ENCODE measurements at regions not wholly inside any gene's neighbourhood (a gene's known extent, or its start where the extent isn't known, plus 50 kb on each side); places are given as distances from the start of the nearest gene placed in this dataset.

DNA sequence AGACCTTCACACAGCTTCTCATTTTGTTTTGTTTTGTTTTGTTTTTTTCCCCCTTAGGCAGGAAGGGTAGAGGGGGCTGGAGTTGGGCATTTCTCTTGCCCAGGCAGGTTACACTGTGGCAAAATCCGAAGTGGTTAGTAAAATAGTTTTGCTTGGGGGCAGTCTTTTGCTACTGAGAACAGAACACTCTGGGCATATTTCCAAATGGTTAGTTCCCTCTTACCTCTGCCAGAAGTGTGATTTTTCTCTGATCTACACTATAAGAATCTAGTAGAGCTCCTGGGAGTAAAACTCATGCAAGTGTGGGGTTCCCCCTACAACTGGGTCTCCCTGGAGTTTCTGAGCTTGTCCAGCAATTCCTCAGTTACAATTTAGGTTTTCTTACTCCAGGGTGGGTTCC lies 61.7 kb downstream of the NPS start:
- DNase-seq (ENCODE audit: low spot score) = no peak
- in situ Hi-C loops (cut with MboI; ENCODE audit: low pct_unique_long_range_greater_than_20kb, low sequenced_read_pairs, unreplicated experiment) = no loop called here
- TF ChIP-seq, protein P1, sequence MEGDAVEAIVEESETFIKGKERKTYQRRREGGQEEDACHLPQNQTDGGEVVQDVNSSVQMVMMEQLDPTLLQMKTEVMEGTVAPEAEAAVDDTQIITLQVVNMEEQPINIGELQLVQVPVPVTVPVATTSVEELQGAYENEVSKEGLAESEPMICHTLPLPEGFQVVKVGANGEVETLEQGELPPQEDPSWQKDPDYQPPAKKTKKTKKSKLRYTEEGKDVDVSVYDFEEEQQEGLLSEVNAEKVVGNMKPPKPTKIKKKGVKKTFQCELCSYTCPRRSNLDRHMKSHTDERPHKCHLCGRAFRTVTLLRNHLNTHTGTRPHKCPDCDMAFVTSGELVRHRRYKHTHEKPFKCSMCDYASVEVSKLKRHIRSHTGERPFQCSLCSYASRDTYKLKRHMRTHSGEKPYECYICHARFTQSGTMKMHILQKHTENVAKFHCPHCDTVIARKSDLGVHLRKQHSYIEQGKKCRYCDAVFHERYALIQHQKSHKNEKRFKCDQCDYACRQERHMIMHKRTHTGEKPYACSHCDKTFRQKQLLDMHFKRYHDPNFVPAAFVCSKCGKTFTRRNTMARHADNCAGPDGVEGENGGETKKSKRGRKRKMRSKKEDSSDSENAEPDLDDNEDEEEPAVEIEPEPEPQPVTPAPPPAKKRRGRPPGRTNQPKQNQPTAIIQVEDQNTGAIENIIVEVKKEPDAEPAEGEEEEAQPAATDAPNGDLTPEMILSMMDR (IDR thresholded peaks at IDR 0.05; ENCODE audit: extremely low read depth, insufficient read depth, missing control alignments) = no peak

DNA sequence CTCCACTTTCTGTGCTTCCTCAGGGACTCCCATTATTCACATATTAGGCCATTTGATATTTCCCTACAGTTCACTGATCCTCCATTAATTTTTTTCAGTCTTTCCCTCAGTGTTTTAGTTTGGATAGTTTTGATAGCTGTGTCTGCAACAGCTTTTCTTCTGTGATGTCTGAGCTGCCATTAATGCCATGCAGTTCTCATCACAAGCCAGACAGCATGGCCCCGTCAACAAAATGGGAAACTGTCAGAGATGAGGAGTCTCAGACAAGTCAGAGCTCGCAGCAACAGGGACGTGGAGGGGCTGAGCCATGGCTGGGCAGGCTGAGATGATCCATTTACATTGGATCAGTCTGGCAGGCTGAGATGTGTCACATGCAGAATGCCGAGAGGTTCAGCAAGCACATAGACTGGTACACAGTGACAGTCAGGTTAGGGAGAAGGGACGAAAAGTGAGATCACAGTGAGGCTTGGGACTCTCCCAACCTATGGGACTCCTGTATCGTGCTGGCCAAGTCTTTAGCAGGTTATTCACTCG lies 65.4 kb downstream of the NPS start:
- no peak for DNase-seq (ENCODE audit: low spot score)
- TF ChIP-seq, protein P1 (IDR thresholded peaks at IDR 0.05; ENCODE audit: extremely low read depth, insufficient read depth, missing control alignments) = no peak
- in situ Hi-C loops (cut with MboI; ENCODE audit: low pct_unique_long_range_greater_than_20kb, low sequenced_read_pairs, unreplicated experiment) = no loop called here

DNA sequence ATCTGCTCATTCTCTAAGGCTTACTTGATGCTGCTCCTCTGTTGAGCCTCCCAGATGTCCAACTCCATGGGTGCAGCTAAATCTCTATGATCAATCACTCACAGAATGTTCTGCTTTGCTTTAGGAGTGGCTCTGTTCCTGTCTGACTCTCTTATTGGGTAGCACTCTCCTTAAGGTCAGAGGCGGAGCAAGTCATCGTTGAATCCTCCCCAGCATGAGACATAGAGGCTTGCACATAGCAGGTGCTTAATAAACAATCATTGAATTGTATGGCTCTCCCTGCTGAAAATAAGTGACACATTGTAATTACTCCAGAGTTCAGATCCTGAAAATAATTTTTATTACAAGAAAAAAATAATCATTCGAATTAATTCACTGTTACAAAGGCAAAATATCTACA lies 69.7 kb downstream of the NPS start:
- in situ Hi-C loops (cut with MboI; ENCODE audit: low pct_unique_long_range_greater_than_20kb, low sequenced_read_pairs, unreplicated experiment) = no loop called here
- TF ChIP-seq, protein P1 (IDR thresholded peaks at IDR 0.05; ENCODE audit: extremely low read depth, insufficient read depth, missing control alignments) = no peak
- DNase-seq (ENCODE audit: low spot score) = no peak

DNA sequence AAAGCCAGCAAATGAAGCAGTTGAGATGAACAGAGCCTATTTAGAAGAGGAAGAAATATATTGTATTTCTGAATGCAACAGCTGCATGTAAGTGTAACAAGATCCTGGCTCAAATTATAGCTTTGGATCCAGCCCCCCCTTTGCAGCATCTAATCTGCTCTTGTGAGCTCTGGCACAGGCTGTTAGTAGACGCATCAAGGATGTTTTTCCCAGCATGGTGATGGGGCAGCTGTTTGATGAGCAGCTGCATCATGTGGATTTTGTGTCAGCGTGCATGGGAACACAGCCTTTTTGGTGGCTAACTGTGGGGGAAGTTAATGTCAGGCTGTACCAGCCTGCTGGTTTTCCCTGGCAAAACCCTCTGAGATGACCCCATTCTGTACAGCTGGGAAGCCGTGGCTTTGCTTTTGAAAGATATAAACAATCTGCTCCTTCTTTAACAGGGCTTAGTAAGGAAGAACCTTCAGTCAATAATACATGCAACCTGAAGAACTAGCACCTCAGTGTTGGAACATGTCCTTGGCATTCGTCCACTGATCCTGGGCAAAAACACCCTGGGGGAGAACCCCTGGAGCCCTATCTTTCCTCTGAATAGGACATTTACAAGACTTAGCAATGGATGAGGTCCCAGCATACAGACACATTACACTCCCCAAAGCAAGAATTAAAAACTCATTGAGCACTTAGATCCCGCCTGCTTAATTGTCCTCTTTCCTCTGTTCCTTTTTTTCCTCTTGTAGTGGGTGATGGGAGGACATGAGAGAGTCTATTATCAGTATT lies 70.6 kb downstream of the NPS start:
- DNase-seq (ENCODE audit: low spot score) = no peak
- in situ Hi-C loops (cut with MboI; ENCODE audit: low pct_unique_long_range_greater_than_20kb, low sequenced_read_pairs, unreplicated experiment) = no loop called here
- TF ChIP-seq, protein P1 (IDR thresholded peaks at IDR 0.05; ENCODE audit: extremely low read depth, insufficient read depth, missing control alignments) = no peak

DNA sequence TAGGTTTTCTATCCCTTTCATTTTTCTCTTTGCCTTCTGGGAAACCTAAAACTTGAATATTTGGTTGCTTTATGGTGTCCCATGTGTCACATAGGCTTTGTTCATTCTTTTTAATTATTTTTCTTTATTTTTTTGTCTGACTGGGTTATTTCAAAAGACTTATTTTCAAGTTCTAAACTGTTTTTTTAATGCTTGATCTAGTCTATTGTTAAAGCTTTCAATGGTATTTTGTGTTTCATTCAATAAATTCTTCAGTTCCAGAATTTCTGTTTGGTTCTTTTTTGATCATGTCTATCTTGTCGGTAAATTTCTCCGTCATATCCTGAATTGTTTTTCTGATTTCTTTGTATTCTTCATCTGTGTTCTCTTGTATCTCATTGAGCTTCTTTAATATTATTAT lies 86.8 kb downstream of the NPS start:
- TF ChIP-seq, protein P1 (IDR thresholded peaks at IDR 0.05; ENCODE audit: extremely low read depth, insufficient read depth, missing control alignments) = no peak
- DNase-seq (ENCODE audit: low spot score) = no peak
- in situ Hi-C loops (cut with MboI; ENCODE audit: low pct_unique_long_range_greater_than_20kb, low sequenced_read_pairs, unreplicated experiment) = no loop called here

DNA sequence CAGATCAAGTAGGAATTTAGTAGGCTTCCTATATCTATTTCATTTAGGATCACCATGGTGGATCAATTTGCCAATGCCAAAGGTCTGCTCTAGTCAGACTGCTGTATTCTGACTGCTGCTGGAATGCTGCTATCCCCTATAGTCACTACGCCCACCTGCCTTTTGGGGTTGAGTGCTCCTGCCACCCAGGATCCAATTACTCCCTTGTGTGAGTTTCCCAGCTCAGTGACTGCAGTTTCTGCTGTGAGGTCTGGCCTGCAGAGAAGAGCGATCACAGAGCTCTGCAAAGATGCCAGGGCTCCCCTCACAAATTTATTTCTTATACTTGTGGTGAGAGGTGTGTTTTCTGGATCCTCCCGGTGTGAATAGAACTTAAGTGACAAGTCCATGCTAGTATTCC lies 88.1 kb upstream of the FOXI2 start:
- in situ Hi-C loops (cut with MboI; ENCODE audit: low pct_unique_long_range_greater_than_20kb, low sequenced_read_pairs, unreplicated experiment) = no loop called here

More for the DNA sequence above, 88.1 kb upstream of the FOXI2 start:
- DNase-seq (ENCODE audit: low spot score) = no peak
- TF ChIP-seq, protein P1 (IDR thresholded peaks at IDR 0.05; ENCODE audit: extremely low read depth, insufficient read depth, missing control alignments) = no peak

All from GM13977 (cell line).